ENCODE measurements at regions not wholly inside any gene's neighbourhood (a gene's known extent, or its start where the extent isn't known, plus 50 kb on each side); places are given as distances from the start of the nearest gene placed in this dataset.
"Not testable (repeated sequence)": the region's sequence is repeated elsewhere in the genome, so short reads cannot be mapped to it uniquely, and the experiment has no call there.

GRCh38 chr12:131513606-131514005 lies 197.3 kb upstream of the SFSWAP start:
- no peak for DNase-seq (ENCODE audit: low read depth)

- DNase-seq (ENCODE audit: low read depth), result not testable (repeated sequence)
Observed at GRCh38 chr12:131520553-131520952, 190.3 kb upstream of the SFSWAP start.

DNA sequence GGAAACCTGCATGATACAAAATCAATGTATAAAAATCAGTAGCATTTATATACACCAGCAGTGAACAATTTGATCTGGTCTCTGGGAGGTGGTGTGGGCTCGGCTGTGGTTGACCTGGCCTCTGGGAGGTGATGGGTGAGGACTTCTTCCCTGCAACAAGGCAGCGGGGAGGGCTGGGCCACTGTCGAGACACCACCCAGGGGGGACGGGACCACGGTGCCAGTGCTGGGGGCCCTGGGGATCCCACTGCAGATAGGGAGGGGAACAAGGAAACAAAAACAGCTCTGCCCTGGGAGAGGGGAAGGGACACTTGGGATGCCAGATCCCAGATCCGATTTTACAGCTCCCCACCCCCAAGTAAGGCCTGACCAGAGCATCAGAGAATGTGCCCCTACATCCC lies 189.6 kb upstream of the SFSWAP start:
- no peak for DNase-seq (ENCODE audit: low read depth)

DNA sequence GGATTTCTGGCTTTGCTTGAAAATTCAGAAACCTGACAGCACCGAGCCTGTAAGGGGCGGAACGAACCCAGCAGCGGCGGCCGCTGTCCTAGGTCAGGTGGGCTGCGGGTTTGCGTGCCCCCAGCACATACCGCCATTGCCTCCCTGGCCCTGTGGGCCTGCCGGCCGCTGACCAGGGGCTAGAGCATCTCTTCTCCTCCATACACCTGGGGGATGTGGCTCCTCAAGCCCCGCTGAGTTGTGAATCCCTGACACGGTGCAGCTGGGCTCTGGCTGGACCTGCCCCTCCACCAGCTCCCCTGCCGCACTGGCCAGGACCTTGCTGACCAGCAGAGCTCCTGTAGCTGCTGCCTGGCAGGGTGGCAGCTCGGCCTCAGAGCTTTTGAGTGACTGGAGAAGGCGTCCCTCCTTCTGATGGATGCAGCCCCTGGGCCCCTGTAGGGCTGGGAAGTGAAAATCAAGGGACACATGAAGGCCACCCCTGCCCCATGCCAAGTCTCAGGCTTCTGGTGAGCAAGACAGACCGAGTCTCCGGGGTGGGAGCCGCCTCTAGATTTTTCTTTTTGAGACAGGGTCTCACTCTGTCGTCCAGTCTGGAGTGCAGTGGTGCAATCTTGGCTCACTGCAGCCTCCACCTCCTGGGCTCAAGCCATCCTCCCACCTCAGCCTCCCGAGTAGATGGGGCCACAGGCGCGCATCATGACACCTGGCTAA lies 184.9 kb upstream of the SFSWAP start:
- no peak for DNase-seq (ENCODE audit: low read depth)

GRCh38 chr12:131527092-131527491 lies 183.8 kb upstream of the SFSWAP start:
- DNase-seq (ENCODE audit: low read depth), result no peak

GRCh38 chr12:131527736-131528135 lies 183.2 kb upstream of the SFSWAP start:
- no peak for DNase-seq (ENCODE audit: low read depth)

DNA sequence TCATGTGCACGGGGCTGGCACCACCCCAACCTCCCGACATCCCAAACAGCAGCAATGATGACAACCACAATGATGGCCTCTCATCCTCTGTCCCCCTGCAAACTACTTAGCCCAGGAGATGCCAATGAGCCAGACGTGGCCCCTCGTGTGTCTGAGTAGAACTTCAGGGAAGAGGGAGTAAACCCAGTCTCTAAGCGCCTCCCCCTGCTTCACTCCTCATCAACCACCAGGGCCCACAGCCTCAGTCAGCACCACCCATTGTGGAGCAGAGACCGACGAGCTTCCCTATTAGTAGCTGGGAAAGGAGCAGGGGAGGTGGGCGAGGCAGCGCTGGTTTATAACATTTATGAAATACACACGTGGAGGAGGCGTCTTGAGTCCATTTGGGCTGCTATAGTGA lies 182.7 kb upstream of the SFSWAP start:
- no peak for DNase-seq (ENCODE audit: low read depth)

- no peak for DNase-seq (ENCODE audit: low read depth)
Observed at GRCh38 chr12:131528667-131529066, 182.2 kb upstream of the SFSWAP start.

- DNase-seq (ENCODE audit: low read depth), result no peak
Observed at GRCh38 chr12:131529196-131530040, 181.5 kb upstream of the SFSWAP start.

DNA sequence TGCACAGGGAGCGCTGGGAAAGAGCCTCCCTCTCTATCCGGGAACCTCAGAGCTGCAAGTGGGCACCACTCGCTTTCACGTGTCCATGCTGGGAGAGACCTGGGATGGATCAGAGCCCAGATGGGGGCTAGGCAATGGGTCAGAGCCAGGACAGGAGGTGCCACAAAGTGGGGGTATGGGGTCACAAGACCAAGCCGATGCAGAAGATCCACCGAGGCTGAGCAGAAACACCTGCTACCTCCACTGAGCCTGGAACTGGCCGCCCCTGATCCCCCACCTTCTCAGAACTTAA lies 180.9 kb upstream of the SFSWAP start:
- DNase-seq (ENCODE audit: low read depth), result no peak

GRCh38 chr12:131530422-131530821 lies 180.5 kb upstream of the SFSWAP start:
- no peak for DNase-seq (ENCODE audit: low read depth)

- no peak for DNase-seq (ENCODE audit: low read depth)
Observed at GRCh38 chr12:131533139-131533538, 177.8 kb upstream of the SFSWAP start.

DNA sequence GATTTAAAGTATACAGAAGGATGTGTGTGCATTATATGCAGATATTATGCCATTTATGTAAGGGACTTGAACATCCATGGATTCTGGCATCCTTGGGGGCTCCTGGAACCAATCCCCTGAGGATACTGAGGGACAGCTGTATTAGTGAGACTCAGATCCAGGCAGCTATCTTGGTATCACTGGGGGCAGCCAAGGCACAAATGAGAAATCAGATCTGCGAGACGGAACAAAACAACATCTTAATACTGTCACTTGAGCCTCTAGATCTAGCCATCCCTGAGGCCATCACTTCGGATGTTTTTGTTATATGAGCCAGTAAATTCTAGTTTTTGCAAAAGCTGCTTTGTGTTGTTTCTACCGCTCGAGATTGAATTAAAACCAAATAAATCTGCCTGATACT lies 175.1 kb upstream of the SFSWAP start:
- DNase-seq (ENCODE audit: low read depth), result no peak

GRCh38 chr12:131536337-131536736 lies 174.6 kb upstream of the SFSWAP start:
- DNase-seq (ENCODE audit: low read depth), result no peak

- no peak for DNase-seq (ENCODE audit: low read depth)
Observed at GRCh38 chr12:131536766-131537165, 174.1 kb upstream of the SFSWAP start.

GRCh38 chr12:131537267-131537958 lies 173.5 kb upstream of the SFSWAP start:
- DNase-seq (ENCODE audit: low read depth), result no peak

DNA sequence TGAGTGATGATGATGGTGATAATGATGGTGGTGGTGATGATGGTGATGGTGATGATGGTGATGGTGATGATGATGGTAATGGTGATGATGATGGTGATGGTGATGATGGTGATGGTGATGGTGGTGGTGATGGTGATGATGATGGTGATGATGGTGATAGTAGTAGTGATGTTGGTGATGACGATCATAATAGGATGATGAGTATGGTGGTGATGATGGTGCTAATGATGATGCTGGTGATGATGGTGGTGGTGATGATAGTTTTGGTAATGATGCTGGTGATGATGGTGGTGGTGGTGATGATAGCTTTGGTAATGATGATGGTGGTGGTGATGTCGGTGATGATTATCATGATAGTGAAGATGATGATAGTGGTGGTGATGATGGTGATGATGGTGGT lies 171.5 kb upstream of the SFSWAP start:
- DNase-seq (ENCODE audit: low read depth), result no peak

DNA sequence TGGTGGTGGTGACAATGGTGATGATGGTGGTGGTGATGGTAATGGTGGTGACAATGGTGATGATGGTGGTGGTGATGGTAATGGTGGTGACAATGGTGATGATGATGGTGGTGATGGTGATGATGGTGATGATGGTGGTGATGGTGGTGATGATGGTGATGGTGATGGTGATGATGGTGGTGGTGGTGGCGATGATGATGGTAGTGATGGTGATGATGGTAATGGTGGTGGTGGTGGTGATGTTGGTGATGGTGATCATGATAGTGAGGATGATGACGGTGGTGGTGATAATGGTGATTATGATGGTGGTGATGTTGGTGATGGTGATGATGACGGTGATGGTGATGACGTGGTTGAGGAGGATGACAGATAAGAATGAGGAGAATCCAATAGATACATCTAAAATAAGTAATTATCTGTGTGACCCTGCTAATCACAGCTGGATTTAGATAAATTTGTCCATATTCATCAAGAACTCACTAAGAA lies 170.7 kb upstream of the SFSWAP start:
- no peak for DNase-seq (ENCODE audit: low read depth)

DNA sequence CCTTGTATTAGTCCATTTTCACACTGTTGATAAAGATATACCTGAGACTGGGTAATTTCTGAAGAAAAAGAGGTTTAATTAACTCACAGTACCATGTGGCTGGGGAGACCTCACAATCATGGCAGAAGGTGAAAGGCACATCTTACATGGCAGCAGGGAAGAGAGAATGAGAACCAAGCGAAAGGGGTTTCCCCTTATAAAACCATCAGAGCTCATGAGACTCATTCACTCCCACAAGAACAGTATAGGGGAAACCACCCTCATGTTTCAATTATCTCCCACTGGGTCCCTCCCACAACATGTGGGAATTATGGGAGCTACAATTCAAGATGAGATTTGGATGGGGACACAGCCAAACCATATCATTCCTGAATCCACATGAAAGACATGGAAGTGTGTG lies 169.4 kb upstream of the SFSWAP start:
- not testable (repeated sequence) for DNase-seq (ENCODE audit: low read depth)

- no peak for DNase-seq (ENCODE audit: low read depth)
Observed at GRCh38 chr12:131542351-131542750, 168.5 kb upstream of the SFSWAP start.

GRCh38 chr12:131543040-131543439 lies 167.8 kb upstream of the SFSWAP start:
- no peak for DNase-seq (ENCODE audit: low read depth)

DNA sequence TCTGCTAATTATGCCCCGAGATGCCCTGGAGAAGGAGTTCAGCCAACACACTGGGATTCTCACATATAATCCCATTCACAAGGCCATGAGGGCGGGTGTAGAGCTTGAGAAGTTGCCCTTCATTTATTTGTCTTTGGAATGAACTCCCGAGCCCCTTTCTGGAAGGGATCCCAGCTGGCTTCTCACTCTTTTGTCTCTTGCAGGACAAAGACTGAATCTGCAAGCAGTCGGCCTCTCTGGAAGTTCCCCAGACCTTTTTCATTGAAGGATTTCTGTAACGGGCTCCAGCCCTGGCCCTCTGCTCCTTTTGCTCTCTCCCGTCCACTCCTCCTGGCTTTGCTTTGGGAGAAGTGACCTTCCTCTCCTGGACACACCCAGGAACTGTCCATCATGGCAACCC lies 163.3 kb upstream of the SFSWAP start:
- no peak for DNase-seq (ENCODE audit: low read depth)

DNA sequence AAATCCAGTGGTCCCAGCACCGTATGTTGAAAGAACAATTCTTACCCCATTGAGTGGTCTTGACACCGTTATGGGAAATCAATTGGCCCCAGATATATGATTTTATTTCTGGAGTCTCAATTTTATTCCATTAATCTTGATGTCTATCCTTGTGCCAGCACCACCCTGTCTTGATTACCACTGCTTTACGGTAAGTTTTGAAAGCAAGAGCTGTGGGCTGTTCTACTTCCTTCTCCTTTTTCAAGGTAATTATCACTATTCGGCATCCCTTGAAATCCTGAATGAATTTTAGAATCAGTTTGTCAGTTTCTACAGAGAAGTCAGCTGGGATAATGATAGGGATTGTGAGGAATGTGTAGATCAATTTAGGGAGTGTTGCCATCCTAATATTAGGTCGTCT lies 160.8 kb upstream of the SFSWAP start:
- DNase-seq (ENCODE audit: low read depth), result no peak
